ENCODE measurements at regions not wholly inside any gene's neighbourhood (a gene's known extent, or its start where the extent isn't known, plus 50 kb on each side); places are given as distances from the start of the nearest gene placed in this dataset.

DNA sequence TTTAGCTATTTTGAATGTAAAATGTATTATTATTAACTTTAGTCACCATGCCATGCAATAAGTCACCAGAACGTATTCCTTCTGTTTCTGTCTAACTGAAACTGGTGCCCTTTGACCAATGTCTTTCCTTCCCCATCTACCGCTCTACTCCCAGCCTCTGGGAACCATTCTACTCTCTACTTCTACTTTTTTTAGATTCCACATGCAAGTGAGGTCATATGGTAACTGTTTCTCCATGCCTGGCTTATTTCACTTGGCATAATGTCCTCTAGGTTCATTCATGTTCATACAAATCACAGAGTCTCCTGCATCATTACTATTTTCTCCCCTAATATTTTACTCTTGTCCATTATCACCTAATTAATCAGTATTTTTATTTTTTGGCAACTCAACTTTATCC, 160.1 kb downstream of the TMX1 start:
- DNase-seq, result no peak

DNA sequence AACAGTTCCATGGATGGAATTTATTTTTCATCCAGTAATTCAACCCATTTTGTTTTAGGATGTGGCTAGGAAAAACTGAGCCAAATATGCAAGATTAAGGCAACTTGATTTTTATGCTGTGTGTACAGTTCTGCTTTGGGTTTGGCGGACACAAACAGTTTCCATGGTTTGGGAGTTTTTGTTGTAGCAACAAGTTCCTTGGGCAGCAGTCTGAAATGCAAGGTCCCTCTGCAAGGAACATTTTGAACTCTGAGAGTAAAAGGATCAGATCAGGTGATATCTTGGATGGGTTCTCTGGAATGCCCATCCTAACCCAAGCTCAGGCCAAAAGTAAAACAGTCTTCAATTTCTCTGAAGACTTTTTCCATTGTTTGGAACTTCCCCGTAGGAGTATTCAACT, 161.2 kb downstream of the TMX1 start:
- DNase-seq, result no peak

DNA sequence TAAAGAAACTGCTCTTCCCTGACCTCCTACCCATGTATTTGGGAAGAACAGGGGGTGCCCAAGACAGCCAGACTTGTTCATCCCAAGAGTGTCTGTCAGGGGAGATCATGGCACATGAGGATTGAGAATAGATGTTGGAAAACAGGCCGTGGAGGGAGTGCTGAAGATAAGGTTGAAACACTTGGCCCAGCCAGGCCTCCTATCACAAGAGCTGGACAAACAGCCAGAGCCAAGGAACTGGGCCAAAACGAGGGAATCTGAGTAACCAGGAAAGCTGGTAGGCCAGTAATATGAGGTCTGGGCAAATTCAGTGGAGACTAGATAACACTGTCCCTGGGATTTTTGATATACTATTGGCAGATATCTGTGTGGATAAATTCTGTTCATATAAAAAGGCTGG, 161.7 kb downstream of the TMX1 start:
- no peak for DNase-seq

DNA sequence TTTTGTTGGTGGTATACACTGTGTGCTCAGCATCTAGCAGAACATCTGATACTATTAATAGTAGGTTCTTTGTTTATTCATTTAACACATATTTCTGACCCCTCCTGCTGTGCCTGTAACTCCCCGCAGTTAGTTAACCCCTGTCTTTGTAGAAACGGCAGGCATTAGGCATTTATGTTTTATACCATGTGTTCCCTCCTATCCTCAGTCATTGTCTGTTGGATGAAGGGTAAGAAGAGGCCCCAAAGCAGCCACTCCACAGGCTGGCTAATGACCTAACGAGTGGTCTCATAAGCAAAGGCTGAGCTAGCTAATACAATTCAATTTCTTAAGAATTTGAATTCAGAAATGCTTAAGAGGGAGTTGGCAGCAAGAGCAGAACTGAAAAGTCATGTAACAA, 170.8 kb downstream of the TMX1 start:
- no peak for DNase-seq

DNA sequence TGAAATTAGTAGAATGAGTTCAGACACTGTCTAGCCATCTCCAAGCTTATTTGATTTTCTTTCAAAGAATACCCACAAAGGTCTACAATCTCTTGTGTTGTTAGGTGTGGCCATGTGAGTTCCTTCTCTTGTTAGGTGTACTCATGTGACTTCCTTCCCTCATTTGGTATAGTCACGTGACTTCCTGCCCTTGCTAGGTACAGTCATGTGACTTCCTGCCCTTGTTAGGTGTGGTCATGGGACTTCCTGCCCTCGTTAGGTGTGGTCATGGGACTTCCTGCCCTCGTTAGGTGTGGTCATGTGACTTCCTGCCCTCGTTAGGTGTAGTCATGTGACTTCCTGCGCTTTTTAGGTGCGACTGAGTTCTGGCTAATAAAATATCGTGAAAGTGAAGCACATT, 179.6 kb downstream of the TMX1 start:
- DNase-seq, result no peak

DNA sequence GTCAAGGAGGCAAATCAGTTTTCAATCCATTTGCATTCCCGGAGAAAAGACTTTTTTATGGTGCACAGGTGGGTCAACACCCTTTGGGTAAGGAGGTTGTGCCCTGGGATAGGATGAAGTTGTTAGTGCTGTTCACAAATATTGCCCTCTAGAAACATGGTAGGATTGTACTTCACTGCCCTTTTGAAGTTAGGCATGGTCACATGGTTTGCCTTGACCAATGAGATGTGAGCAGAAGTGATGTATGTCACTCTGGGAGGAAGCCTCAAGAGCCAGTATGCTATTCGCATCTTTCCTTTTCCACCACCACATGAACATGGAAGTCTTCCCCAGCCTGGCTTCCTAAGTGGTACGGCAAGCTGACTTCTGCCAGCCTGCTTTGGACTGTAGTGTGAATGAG, 182.7 kb downstream of the TMX1 start:
- no peak for DNase-seq

DNA sequence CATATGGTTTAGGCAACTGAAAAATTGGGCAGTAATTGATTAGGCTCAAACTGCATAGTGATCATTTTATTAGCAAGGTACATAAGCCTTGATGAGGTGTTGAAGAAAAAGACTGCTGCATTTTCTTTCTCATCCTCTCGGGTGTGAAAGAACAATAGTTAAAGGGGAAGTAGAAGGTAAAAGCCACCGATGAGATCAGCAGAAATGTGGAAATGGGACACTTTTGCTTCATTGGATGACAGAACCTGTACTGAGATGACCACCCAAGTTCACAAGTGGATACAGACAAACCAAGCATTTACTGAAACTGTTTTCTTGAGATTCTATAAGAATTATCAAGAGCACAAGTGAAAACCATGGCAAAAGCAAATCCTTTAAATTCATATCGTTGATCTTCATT, 184.0 kb downstream of the TMX1 start:
- no peak for DNase-seq

DNA sequence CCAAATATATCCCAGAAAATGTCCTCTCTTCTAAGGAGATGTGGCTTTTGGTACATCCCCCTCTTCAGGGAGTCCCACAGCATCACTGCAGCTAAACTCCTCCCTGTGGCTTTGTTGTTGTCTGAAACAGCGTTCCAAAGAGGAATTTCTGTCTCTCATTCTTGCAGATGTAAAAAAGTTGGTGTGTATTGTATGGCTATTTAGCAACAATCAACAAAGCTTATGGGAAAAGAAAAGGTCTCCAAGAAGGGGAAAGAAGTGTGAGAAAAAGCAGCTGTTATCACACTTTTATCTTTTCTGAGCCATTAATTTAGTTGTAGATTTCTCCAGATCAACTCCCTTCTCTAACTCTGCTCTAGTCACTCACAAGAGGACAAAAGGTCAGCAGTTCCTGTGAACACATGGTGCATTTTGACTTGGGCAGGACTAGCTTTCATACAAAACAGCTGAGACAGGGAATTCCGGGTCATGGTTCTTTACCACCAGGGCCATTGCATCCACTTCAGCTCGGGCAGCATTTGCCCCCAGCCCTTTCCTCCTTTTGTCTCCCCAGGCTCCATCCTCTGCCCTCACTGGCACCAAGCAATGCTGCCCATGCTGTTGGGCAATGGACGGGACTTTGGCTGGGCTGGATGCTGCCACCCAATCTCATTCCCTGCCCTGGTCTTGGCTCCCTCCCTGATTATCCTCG, 184.7 kb downstream of the TMX1 start:
- DNase-seq, result no peak

DNA sequence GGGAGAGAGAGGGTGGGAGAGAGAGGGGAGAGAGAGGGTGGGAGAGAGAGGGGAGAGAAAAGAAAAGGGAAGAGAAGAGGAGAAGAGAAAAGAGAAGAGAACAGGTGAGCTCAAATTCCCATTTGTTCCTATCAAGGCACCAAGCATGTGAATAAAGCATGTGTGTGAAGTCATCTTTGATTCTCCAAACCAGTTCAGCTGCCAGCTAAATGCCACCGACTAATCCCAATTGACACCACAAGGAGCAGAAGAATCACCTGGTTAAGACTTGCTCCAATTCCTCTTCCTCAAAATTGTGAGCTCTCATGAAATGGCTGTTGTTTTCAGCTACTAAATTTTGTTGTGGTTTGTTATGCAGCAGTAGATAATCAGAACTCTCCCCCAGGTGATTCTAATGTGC, 188.9 kb downstream of the TMX1 start:
- DNase-seq, result no peak

DNA sequence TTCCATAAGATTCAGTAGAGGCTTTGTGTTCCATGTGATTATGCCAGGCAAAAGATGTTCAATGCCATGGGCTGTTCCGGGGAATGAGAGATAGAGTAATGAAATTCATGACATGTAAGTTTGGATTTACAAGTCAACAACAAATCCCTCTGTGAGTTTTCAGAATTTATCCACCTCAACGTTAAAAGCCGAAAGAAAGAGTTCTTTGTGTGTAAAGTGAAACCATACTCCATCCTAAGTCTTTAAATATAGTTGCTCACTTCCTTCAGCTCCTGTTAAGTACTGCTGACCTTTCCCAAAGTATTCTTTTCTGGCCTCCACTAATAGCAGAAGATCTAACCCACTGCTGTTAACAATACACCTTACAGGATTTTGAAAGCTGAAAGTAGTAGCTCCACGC, 190.0 kb downstream of the TMX1 start:
- no peak for DNase-seq

DNA sequence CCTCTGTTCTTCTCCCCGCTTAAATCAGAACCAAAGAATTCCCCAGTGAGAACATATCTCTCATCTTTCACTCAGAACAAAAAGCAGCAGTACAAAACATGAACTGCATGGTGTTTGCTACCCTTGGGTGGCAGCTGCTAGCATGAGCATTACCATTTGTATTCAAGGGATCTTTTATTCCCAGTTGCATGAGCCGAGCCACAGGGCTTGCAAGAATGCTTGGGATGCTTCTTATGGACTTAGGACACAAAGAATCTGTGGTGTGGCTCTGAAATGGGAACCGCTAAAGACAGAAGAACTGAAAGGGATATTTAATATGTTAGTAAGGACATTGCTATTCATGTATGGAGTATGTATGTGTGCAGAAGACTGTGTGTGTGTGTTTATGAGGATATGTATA, 190.6 kb downstream of the TMX1 start:
- DNase-seq, result no peak

DNA sequence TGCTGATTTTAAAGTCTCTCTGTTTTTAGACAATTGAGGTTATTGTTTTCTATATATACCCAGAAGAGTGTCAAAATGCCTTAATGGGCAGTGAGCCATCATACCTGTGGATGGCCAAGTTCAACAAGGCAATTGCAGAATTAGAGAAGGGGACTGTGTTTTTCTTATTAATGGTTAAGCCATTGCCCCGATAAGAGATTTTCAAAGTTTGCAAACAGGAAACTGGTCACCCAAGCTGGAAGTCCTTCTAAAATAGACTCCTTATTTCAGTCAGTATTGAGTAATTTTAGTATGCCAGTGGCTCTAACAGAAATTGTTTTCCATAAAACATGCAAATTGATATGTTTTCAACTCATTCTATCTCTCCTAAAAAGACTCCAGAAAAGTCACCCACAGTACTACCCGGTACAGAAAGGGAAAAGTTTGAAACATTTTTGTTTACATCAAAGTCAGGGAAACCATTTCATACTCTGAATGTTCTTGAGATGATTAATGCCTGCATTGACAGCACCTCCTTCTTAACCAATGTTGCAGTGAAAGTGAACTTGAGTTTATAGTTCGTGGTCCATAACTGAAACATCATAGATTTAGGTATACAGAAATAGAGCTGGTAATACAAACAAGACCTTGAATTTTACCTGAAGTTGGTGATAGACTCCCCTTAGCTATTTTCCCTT, 191.1 kb downstream of the TMX1 start:
- DNase-seq, result no peak

DNA sequence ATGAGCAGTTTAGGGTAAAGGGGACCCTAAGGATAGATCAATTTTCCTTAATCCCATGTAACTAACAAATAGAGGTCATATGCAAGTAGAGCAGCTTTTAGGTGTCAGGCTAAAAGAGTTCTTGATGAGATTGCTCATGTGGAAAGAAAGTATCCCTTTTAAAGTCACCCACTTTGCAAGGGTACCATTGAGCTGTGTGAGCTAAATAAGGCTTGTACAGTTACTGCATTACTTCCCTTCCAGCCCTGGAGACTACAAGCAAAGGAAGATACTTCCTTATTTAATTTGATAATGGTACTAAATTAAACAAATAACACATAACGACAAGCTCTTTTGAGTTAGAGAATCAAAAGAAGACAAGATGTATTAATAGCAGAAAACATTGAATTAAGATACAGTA, 191.7 kb downstream of the TMX1 start:
- DNase-seq, result no peak

DNA sequence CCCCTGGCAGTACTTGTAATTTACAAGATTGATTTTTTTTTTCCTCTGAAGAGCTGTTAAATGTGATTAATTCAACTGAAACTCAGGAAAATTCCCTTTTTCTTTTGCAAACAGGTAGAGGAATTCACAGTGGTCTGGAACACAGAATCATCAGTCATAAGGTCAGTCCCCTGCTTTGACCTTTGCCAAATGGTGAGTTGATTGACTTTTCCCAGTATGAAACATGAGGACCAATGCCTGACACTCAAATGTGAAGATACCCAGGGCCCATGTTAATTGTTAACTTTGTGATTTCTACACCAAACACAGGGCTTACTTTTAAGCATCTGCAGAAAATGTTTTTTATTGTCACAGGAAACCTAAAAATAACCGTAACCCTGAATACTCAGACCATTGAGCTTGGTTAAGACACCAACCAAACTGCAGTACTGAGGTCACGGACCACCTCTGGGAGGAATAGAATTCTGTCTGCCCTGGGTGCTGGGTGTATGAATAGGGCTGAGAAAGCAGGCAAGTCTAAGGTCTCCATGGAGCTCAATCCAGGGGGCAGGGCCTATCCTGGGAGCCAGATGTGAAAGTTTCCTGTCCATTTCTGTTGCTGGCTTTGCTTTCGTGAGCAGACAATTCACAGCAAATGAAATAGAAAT, 192.4 kb downstream of the TMX1 start:
- no peak for DNase-seq

DNA sequence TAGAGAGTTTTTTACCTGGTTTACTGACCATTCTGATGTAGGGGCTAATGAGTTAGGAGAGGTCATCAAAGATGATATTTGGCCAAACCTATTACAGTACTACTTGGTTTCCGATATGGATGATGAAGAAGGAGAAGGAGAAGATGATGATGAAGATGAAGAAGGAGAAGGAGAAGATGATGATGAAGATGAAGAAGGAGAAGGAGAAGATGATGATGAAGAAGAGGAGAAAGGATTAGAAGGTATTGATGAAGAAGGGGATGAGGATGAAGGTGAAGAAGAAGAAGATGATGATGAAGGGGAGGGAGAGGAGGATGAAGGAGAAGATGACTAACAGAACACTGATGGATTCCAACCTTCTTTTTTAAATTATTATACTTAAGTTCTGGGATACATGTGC, 196.6 kb downstream of the TMX1 start:
- no peak for DNase-seq

DNA sequence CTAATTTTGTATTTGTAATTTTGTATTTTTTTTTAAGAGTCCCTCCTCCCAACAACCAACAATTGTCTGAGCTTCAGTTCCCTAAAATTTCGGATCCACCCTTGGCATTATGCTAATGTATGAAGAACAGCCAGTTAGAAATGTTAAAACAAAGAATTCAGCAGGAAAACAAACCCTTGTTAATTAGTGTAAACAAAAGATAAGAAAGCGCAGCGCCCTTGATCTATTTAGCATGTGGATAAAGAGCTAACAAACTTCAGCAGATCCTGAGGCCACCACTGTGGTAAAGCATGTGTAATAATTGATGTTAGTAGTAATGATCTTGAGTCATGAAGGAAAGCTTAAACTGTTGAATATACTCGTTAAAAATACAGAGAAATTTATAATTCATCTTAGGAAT, 199.8 kb downstream of the TMX1 start:
- DNase-seq, result no peak

DNA sequence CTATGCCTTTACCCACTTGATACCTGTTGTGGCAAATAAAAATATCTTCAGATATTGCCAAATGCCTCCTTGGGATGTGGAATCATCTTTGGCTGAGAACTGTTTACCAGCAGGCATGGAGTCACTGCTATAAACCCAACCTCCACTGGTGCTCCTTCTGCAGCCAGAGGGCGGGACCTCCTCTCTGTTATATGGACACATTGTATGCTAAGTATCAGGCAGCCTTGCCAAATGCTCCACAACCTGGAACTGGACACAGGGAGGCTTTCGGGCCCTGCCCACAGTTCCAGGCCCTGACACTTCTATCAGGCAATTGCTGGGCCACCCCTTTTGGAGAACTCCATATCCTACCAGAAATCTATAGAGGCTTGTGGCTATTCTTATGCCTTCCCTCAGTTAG, 201.0 kb downstream of the TMX1 start:
- DNase-seq, result no peak

DNA sequence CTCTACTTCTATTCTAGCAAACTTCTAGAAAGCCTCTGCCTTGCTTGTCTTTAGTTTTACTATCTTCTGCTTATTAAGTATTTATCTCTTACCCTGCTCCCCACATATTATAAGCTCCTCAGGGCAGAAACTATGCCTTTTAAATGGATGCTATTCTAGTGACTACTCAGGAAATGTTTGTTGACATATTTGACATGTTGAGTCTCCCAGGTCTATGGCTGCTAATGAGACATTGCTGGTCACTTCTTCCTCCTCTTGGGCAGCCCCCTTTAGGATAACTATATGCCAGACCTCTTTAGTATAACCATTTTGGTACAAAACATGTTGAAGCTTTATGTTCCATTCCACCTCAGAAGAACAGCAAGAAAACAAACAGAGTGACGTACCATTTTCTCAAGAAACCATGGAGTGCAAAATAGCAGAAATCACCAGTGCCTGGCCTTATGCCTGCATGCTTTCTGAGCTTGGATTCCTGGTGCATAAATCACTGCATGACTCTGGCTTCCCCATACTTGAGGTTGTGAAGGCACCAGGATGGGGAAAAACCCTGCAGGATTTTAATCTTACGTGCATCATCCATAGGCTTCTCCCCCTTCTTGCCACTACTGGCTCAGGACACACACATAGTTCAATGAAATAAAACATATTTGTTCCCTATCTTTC, 202.6 kb downstream of the TMX1 start:
- peak; percentile 67 for DNase-seq

DNA sequence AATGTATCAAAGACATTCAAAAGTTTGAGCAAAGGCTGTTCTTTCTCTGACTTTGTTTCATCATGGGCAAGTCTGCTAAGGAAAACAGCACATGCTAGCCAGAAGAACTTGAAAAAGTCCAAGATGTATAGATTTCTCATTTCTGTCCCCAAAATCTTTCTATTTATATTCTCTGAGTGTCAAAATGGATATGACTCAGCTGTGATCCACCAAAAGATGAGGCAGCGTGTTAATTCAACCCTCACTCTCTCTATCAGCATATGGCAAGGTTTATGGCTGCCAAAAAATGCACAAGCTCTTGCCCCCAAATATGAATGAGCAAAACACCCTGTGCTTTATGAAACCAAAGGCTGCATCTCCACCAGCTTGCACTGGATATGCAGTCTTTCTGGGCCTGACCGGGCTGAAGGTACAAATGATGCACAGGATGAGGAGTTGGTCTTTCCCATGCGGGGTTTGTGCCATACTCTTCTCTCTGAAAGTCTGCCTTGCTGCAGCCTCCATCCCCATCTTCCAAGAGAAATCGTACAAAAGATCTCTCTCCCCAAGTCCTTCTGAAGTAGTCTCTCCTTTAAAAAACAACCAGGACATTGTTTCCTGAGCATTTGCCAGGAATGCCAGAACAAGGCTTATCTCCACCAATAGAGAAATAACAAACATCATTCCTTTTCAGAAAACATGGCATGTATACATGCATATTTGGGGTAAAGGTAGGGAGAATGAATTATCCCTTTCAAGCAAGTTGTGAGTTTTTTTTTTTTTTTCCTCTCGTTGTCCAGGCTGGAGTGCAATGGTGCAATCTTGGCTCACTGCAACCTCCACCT, 203.4 kb downstream of the TMX1 start:
- DNase-seq, result no peak

DNA sequence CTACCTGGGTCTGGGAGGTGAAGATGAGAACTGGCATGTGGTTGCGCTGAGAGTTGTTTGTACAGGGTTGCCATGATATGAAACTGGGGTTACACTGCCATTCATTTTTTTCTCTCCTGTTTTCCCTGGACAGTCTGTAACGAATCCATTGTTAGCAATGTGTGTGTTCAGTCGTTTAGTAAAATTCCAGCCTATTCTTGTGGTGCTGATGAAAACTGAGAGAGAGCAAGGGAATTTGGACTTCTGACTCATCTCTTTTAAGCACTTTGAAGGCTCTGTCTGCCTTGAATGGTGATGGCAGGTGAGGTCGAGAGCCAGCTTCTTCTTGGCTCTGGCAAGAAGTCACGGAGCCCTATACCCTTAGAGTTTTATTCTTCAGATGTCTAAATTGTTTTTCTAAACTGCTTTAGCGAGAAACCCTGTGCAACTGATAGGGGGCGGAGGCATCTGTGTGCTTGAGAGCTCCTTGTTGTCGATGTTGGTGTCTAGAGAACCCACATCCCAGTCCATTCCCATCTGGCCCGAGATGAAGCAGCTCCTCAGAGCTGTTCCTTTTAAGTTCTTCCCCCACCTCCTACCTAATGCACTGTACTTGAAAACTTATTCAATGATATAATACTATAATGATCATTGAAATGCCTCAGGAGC, 204.4 kb downstream of the TMX1 start:
- DNase-seq, result no peak

DNA sequence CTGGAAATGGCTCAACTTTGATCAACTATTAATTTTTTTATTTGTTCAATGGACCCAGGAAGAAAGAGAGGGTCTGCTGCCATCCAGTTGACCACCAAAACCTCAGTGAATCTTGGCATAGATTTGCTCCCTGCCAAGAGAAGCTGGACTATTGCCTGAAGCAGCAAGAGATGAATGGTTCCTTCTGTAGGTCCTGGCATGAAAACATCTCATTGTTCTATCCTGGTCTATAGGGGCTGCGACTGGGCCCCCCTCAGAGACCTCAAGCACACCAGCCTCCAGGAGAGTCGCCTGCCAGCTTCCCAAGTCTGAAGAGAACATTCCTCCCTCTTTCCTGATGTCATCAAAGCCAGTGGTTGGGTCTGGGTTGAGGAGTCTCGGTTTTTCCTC, 204.9 kb downstream of the TMX1 start:
- DNase-seq, result no peak

DNA sequence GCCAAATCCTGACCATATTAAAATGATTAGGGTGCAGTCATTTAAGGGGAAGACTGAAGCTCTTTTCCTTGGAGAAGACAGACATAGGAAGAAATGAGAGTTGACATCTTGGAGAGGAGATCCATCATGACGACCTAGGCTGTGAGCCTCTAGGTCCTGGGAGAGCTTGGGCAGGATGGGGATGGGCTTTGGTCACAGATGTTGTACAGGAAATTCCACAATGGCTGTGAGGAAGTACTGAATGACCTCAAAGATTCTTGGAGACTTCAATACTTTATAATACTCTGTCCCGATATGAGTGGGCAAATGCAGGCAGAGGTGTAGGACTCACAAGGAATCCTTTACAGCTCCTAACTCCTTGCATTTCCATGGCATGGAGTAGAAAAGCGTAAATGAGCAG, 204.9 kb upstream of the FRMD6 start:
- no peak for DNase-seq

DNA sequence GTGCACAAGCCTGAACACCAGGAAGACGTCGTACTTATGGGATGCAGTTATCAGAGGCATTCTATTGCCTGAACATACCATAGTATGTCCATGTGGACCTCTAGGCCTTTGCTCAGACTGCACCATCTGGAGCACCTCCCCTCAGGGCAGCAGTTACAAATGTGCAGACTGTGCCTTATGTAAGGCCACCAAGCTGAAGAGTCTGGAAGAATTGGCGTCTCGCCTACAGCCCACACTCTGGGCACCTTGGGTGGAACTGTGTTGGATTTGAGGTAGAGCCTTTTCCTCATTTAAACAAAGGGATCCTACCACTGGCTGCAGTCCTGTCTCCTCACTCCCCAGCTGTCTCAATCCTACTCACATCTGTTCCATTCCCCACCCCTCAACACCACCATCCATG, 204.3 kb upstream of the FRMD6 start:
- DNase-seq, result no peak

Measured in islet precursor cell (in vitro differentiated cells).